ENCODE measurements at regions not wholly inside any gene's neighbourhood (a gene's known extent, or its start where the extent isn't known, plus 50 kb on each side); places are given as distances from the start of the nearest gene placed in this dataset.

DNA sequence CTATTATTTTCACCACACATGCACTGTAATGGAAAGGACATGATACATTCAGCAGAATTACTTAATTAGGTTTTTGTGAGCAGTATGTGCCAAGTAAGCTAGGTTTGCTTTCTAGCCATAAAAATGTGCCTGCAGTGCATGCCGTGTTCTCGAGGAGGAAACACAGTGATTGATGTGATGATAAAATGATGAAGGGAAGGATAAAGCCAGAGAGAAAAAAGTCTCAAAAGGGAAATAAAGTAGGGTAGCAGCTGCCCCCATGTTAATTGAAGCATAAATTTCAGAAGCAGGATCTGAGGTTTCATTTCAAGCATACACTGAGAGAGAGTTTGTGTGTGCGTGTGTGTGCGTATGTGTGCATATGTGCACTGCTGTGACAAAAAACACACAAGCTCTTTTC lies 714.2 kb upstream of the C9orf72 start:
- TF ChIP-seq POLR2AphosphoS5 (IDR thresholded peaks at IDR 0.05) (no peak), POLR2A (IDR thresholded peaks at IDR 0.05) (no peak)
- TF ChIP-seq, protein P1, sequence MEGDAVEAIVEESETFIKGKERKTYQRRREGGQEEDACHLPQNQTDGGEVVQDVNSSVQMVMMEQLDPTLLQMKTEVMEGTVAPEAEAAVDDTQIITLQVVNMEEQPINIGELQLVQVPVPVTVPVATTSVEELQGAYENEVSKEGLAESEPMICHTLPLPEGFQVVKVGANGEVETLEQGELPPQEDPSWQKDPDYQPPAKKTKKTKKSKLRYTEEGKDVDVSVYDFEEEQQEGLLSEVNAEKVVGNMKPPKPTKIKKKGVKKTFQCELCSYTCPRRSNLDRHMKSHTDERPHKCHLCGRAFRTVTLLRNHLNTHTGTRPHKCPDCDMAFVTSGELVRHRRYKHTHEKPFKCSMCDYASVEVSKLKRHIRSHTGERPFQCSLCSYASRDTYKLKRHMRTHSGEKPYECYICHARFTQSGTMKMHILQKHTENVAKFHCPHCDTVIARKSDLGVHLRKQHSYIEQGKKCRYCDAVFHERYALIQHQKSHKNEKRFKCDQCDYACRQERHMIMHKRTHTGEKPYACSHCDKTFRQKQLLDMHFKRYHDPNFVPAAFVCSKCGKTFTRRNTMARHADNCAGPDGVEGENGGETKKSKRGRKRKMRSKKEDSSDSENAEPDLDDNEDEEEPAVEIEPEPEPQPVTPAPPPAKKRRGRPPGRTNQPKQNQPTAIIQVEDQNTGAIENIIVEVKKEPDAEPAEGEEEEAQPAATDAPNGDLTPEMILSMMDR (IDR thresholded peaks at IDR 0.05): no peak
- H3K9me3 ChIP-seq: no peaks in the 10 kb centered on the region
- no peak overlapping the region for H3K27ac ChIP-seq
- intact Hi-C loops (cut with DNase I): no loop called here
- WGBS: 46% methylated on average over 4 of the region's 4 CpGs
- no peaks in the 10 kb centered on the region for H3K4me1 ChIP-seq (replicated peaks)
- H3K36me3 ChIP-seq: no peaks in the 10 kb centered on the region
- H3K4me3 ChIP-seq: no peak overlapping the region
- no peaks in the 10 kb centered on the region for H3K27me3 ChIP-seq (replicated peaks; ENCODE audit: insufficient read depth)
- no peak for DNase-seq (ENCODE audit: low spot score)

DNA sequence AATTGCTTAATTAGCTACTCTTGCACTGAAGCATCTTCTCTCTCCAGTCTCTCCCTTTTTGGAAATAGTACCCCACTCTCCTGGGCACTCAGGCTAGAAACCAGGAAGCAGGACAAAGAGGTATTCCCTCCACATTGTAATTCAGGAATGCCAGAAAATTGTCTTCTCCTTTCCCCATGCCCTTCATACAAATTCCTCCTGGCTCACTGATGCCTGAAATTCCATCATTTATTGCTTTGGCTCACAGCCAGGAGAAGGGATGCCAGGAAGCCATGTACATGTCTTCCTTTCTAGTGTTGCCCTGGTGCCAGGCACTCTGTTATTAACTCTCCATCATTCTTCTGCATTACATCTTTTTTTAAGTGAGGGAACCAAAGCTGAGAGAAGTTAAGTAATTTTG lies 716.5 kb upstream of the C9orf72 start:
- TF ChIP-seq, protein P1 (IDR thresholded peaks at IDR 0.05): no peak
- no peak for TF ChIP-seq POLR2AphosphoS5 (IDR thresholded peaks at IDR 0.05)
- no peak for TF ChIP-seq POLR2A (IDR thresholded peaks at IDR 0.05)

DNA sequence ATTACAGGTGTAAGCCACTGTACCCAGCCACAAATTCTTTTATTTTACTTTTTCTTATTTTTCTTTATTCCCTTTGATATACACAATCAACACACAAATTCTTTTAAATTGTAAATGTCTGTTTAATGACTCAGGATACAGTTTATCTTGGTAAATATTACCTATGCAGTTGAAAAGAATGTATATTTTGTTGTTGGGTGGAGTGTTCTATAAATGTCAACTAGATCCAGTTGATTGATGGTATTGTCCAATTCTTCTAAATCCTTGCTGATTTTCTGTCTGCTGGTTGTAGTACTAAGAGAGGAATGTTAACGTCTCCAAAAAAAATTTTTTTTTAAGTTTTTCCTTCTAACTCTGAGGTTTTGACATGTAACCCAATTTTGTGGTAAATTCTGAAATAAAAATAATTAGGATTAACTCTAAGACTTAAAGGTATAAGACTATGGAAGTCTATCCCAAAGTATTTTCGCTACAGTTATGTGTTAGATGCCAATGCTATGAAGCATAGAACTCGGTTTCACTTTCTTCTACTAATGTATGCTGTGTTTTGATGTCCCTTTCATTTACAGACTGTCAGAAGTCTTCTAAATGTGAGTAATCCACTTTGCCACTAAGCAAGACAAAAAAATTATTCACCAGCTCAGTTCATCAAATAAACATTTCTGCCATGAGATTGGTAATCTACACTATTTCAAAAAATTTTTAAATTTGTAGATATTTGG lies 720.2 kb upstream of the C9orf72 start:
- no peak for DNase-seq (ENCODE audit: low spot score)
- Histone ChIP-seq H3K27me3 (replicated peaks; ENCODE audit: insufficient read depth) (no peaks in the 10 kb centered on the region), H3K27ac (no peak overlapping the region), H3K36me3 (no peaks in the 10 kb centered on the region), H3K9me3 (no peaks in the 10 kb centered on the region), H3K4me3 (no peak overlapping the region), H3K4me1 (replicated peaks) (no peaks in the 10 kb centered on the region)
- TF ChIP-seq POLR2A (IDR thresholded peaks at IDR 0.05) (no peak), POLR2AphosphoS5 (IDR thresholded peaks at IDR 0.05) (no peak)
- TF ChIP-seq, protein P1 (IDR thresholded peaks at IDR 0.05): no peak
- intact Hi-C loops (cut with DNase I): no loop called here
- WGBS: 83% methylated on average over 3 of the region's 3 CpGs

More for the DNA sequence above, 716.5 kb upstream of the C9orf72 start:
- Histone ChIP-seq H3K27ac (no peak overlapping the region), H3K4me3 (no peak overlapping the region), H3K9me3 (no peaks in the 10 kb centered on the region), H3K4me1 (replicated peaks) (no peaks in the 10 kb centered on the region), H3K27me3 (replicated peaks; ENCODE audit: insufficient read depth) (no peaks in the 10 kb centered on the region), H3K36me3 (no peaks in the 10 kb centered on the region)
- intact Hi-C loops (cut with DNase I): no loop called here
- no peak for DNase-seq (ENCODE audit: low spot score)

DNA sequence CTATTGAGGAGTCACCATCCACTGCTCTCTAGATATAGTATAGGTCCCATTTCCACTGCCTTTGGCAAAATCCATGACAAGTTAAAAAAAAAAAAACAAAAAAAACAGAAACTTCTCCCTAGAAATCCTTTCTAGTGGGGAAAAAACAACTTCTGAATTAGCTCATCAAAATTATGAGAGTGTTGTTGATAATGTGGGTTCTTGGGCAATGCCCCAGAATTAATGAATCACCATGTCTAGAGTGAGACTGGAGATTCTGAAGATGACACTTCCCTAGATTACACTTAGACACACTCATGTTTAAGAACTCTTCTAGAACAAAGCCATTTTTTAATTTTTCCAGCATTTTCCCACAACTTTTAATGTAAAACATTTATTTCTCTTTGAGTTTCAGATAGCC lies 728.0 kb upstream of the C9orf72 start:
- Histone ChIP-seq H3K9me3 (no peaks in the 10 kb centered on the region), H3K36me3 (no peaks in the 10 kb centered on the region), H3K27ac (no peak overlapping the region), H3K4me3 (no peak overlapping the region), H3K4me1 (replicated peaks) (no peaks in the 10 kb centered on the region), H3K27me3 (replicated peaks; ENCODE audit: insufficient read depth) (no peaks in the 10 kb centered on the region)
- intact Hi-C loops (cut with DNase I): no loop called here
- DNase-seq (ENCODE audit: low spot score): no peak
- TF ChIP-seq POLR2A (IDR thresholded peaks at IDR 0.05) (no peak), POLR2AphosphoS5 (IDR thresholded peaks at IDR 0.05) (no peak)
- TF ChIP-seq, protein P1 (IDR thresholded peaks at IDR 0.05): no peak

DNA sequence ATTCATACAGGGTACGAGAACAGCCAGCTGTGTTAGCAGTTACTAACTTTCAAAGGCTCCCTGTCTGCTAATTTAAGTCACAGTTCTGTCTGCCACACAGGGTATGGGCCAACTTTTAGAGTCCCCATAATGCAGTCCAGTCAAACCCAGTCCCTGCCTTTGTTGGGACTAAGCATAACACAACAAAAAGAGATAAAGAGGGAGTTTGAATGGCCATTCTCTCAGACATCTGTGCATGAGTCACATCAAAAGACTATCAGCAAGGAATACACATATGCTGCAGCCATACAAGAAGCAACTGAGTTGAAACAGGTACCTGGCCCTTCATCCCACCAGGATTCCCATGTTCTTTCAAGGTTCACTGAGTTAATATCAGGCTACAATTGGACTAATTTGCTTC lies 744.5 kb upstream of the C9orf72 start:
- WGBS: 67% methylated on average over 1 of the region's 1 CpG
- H3K27ac ChIP-seq: no peak overlapping the region
- no peak for TF ChIP-seq POLR2AphosphoS5 (IDR thresholded peaks at IDR 0.05)
- TF ChIP-seq, protein P1 (IDR thresholded peaks at IDR 0.05): no peak
- no peak for TF ChIP-seq POLR2A (IDR thresholded peaks at IDR 0.05)
- no peaks in the 10 kb centered on the region for H3K27me3 ChIP-seq (replicated peaks; ENCODE audit: insufficient read depth)
- H3K4me3 ChIP-seq: no peak overlapping the region
- intact Hi-C loops (cut with DNase I): no loop called here
- DNase-seq (ENCODE audit: low spot score): no peak
- H3K4me1 ChIP-seq (replicated peaks): no peaks in the 10 kb centered on the region
- H3K9me3 ChIP-seq: no peaks in the 10 kb centered on the region
- no peaks in the 10 kb centered on the region for H3K36me3 ChIP-seq

Data from prostate gland (tissue), 2 donors.